Activated CD4-positive, alpha-beta memory T cell treated with anti-CD3 and anti-CD28 coated beads for 36 hours (primary cell): ENCODE measurements at regions not wholly inside any gene's neighbourhood (a gene's known extent, or its start where the extent isn't known, plus 50 kb on each side); places are given as distances from the start of the nearest gene placed in this dataset.

ENCODE experiments used
- CTCF ChIA-PET: fragments of 350-600 bp; sonication (Branson Sonifier 250); formaldehyde crosslinking; loops from one replicate; lab custom pipeline; 2021; ENCODE audit warnings: antibody characterized with exemption, inconsistent platforms; lab: Charles Lee
- POLR2A ChIA-PET: fragments of 350-600 bp; sonication (Branson Sonifier 250); formaldehyde crosslinking; loops from one replicate; lab custom pipeline; 2021; ENCODE audit warnings: antibody characterized with exemption; lab: Charles Lee
- DNase-seq: peaks from one replicate; pipeline ENCODE4 v3.0.0-alpha.2; 2020
- H3K27ac Mint-ChIP-seq: one replicate; pipeline ENCODE4 v1.8.0; 2021; ENCODE audit warnings: mixed read lengths
- H3K27me3 Mint-ChIP-seq: one replicate; pipeline ENCODE4 v1.8.0; 2021; ENCODE audit warnings: mixed read lengths
- H3K36me3 Mint-ChIP-seq: one replicate; pipeline ENCODE4 v1.8.0; 2021; ENCODE audit warnings: mixed read lengths
- H3K4me1 Mint-ChIP-seq: one replicate; pipeline ENCODE4 v1.8.0; 2021; ENCODE audit warnings: low read depth, mixed read lengths
- H3K4me3 Mint-ChIP-seq: one replicate; pipeline ENCODE4 v1.8.0; 2021; ENCODE audit warnings: mild to moderate bottlenecking, mixed read lengths
- H3K9me3 Mint-ChIP-seq: one replicate; pipeline ENCODE4 v1.8.0; 2021; ENCODE audit warnings: mixed read lengths
- intact Hi-C: fragments of 100-400 bp; cut with micrococcal nuclease; formaldehyde crosslinking; loops from one replicate; pipeline ENCODE4 v1.15.1; 2023

DNA sequence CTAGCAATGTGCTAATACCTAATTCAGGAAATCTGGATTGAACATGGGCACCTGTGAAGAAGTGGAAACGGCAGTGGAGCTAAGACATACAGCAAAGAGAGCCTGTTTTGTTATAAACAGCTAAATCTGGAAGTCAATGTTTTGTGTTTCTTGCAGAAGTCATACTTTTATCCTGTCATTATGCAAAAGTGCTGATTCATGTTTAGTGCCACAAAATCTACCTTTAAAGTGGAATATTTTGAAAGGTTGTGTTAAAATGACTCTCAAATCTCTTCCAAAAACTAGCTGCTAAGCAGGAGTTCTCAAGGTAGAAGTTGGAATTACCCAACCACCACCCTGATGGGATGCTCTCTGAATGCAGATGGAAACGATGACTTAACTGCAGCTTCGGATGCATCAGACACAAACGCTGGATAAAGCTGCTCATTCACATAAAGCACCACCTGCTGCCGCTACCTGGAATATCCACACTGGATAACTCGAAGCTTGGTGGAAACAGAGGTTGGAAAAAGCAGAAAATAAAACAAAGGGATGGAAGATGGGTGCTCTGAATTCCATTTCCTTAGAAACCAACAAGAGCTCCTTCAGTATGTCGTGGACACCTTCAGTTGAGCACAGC lies 132.6 kb upstream of the ZNF236 start:
- no peak overlapping the region for H3K27ac Mint-ChIP-seq
- intact Hi-C loops, result no loop called here
- H3K9me3 Mint-ChIP-seq, result no peaks in the 10 kb centered on the region
- H3K27me3 Mint-ChIP-seq, result peaks cover 37% of the 10 kb centered on the region
- ChIA-PET CTCF (interaction anchor here (0.7 to 1.3 kb wide), 2 partner anchors 20 to 291 kb away, joined by 3 to 7 read pairs; no protein-coding TSS in a partner anchor), POLR2A (no interaction called here)
- no peak overlapping the region for H3K4me3 Mint-ChIP-seq
- DNase-seq, result no peak
- peaks cover 16% of the 10 kb centered on the region for H3K4me1 Mint-ChIP-seq
- no peaks in the 10 kb centered on the region for H3K36me3 Mint-ChIP-seq

GRCh38 chr18:76688724-76689472 lies 133.5 kb upstream of the ZNF236 start:
- Mint-ChIP-seq H3K4me1 (peaks cover 16% of the 10 kb centered on the region), H3K27ac (no peak overlapping the region), H3K27me3 (peaks cover 40% of the 10 kb centered on the region), H3K36me3 (no peaks in the 10 kb centered on the region), H3K4me3 (no peak overlapping the region), H3K9me3 (no peaks in the 10 kb centered on the region)
- CTCF ChIA-PET, result no interaction called here
- intact Hi-C loops, result no loop called here
- DNase-seq, result no peak
- POLR2A ChIA-PET, result no interaction called here

DNA sequence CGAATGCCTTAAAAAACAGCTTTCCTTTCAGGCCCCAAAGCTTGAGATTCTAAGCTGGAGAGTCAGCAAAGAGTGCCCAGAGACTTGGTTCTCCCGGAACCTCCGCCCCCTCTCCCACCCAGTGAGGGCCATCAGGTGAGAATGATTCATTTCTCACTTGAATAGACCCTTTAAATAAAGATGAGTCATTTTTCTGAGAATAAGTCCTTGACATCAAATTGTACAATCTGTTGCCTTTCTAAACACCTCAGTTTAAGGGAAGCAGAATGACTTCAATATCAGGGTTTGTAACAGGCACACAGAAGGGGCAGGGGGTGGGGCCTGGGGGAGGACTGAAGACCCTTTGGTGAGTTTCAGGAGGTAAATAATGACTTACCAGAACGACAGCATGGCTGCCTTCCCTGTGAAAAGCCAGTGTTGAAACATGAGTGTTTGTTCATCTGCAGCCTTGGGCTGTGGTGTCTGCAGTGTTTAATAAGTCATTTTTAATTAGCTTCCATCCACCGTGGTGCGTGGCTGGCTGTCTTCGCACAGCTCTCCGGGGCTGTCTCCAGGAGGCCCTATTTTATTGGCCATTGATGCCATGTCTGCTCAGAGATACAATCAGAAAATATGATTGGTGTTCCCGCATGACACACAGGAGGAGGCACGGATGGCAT lies 134.9 kb upstream of the ZNF236 start:
- Mint-ChIP-seq H3K27ac (no peak overlapping the region), H3K36me3 (no peaks in the 10 kb centered on the region), H3K9me3 (no peaks in the 10 kb centered on the region), H3K4me1 (peaks cover 16% of the 10 kb centered on the region), H3K4me3 (no peak overlapping the region), H3K27me3 (peaks cover 36% of the 10 kb centered on the region)
- peak; percentile 48 for DNase-seq
- ChIA-PET CTCF (interaction anchor here (0.6 to 0.9 kb wide), 4 partner anchors 23 to 289 kb away, joined by 3 to 7 read pairs (median 4); no protein-coding TSS in a partner anchor), POLR2A (interaction anchor here (0.6 kb wide), 1 partner anchor 44 kb away, joined by 4 read pairs; no protein-coding TSS in a partner anchor)
- intact Hi-C loops, result loop anchor here (2.0 kb wide), 3 partner anchors 21 to 195 kb away; no protein-coding TSS in a partner anchor

DNA sequence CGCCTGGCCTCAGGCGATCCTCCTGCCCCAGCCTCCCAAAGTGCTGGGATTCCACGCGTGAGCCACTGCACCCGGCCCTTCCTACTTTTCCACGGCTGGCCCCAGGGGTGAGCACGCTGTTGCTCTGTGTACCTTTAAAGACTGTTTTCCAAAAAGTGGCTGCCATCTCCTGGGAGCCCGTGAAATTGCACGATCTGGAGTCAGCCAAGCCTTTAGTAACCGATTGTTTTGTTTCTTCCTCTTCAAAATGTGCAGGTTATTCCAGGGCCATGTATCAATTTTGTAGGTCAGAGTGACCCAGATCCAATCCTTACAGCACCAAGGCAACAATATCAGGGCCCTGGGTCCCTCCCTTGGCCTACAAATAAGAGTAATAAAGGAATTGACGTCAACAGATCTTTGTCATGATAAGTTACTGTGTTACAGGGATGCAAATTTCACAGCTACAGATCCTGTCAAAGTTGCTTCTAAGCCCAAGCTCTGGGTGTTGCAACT lies 135.6 kb upstream of the ZNF236 start:
- H3K4me3 Mint-ChIP-seq, result no peak overlapping the region
- no peaks in the 10 kb centered on the region for H3K9me3 Mint-ChIP-seq
- intact Hi-C loops, result loop anchor here (1.0 to 2.0 kb wide), 4 partner anchors 22 to 287 kb away; no protein-coding TSS in a partner anchor
- POLR2A ChIA-PET, result interaction anchor here (0.6 kb wide), 1 partner anchor 43 kb away, joined by 4 read pairs; no protein-coding TSS in a partner anchor
- H3K27me3 Mint-ChIP-seq, result peaks cover 39% of the 10 kb centered on the region
- H3K36me3 Mint-ChIP-seq, result no peaks in the 10 kb centered on the region
- peak overlapping the region; percentile 10 for H3K27ac Mint-ChIP-seq
- DNase-seq, result peak; percentile 27
- peaks cover 16% of the 10 kb centered on the region for H3K4me1 Mint-ChIP-seq
- CTCF ChIA-PET, result interaction anchor here (0.6 to 0.9 kb wide), 4 partner anchors 24 to 288 kb away, joined by 3 to 7 read pairs (median 4); no protein-coding TSS in a partner anchor

GRCh38 chr18:76685860-76686259 lies 136.5 kb upstream of the ZNF236 start:
- DNase-seq, result no peak
- H3K9me3 Mint-ChIP-seq, result no peaks in the 10 kb centered on the region
- ChIA-PET CTCF (no interaction called here), POLR2A (no interaction called here)
- no peaks in the 10 kb centered on the region for H3K36me3 Mint-ChIP-seq
- peaks cover 35% of the 10 kb centered on the region for H3K27me3 Mint-ChIP-seq
- no peak overlapping the region for H3K27ac Mint-ChIP-seq
- H3K4me3 Mint-ChIP-seq, result no peak overlapping the region
- H3K4me1 Mint-ChIP-seq, result peaks cover 16% of the 10 kb centered on the region
- intact Hi-C loops, result loop anchor here (1.0 to 2.0 kb wide), 4 partner anchors 23 to 287 kb away; no protein-coding TSS in a partner anchor

DNA sequence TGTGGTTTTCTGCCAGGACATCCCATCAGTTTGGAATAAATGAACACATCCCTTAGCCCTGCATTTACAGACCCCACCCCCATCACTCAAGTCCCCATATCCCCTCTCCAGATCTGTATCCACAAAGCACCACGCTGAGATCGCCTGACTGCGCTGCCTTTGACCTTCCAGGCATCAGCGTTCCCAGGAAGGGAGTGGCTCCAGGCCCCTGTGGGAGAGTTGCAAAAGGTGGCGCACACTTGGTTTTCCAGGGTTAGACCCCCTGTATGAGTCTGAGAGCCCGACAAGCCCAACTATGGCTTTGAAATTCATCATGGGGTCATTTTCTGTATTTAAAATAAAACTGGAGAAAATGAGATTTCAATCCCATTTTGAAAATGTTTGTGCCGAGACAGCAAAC lies 137.0 kb upstream of the ZNF236 start:
- CTCF ChIA-PET, result no interaction called here
- Mint-ChIP-seq H3K36me3 (no peaks in the 10 kb centered on the region), H3K9me3 (no peaks in the 10 kb centered on the region), H3K4me3 (no peak overlapping the region), H3K27ac (no peak overlapping the region), H3K27me3 (peaks cover 32% of the 10 kb centered on the region), H3K4me1 (peaks cover 16% of the 10 kb centered on the region)
- POLR2A ChIA-PET, result no interaction called here
- intact Hi-C loops, result no loop called here
- no peak for DNase-seq

- DNase-seq, result no peak
- no peak overlapping the region for H3K27ac Mint-ChIP-seq
- ChIA-PET POLR2A (no interaction called here), CTCF (no interaction called here)
- H3K4me3 Mint-ChIP-seq, result no peak overlapping the region
- H3K36me3 Mint-ChIP-seq, result no peaks in the 10 kb centered on the region
- peaks cover 26% of the 10 kb centered on the region for H3K27me3 Mint-ChIP-seq
- intact Hi-C loops, result no loop called here
- peaks cover 14% of the 10 kb centered on the region for H3K4me1 Mint-ChIP-seq
- no peaks in the 10 kb centered on the region for H3K9me3 Mint-ChIP-seq
These were observed 138.1 kb upstream of the ZNF236 start for GRCh38 chr18:76684265-76684664.

DNA sequence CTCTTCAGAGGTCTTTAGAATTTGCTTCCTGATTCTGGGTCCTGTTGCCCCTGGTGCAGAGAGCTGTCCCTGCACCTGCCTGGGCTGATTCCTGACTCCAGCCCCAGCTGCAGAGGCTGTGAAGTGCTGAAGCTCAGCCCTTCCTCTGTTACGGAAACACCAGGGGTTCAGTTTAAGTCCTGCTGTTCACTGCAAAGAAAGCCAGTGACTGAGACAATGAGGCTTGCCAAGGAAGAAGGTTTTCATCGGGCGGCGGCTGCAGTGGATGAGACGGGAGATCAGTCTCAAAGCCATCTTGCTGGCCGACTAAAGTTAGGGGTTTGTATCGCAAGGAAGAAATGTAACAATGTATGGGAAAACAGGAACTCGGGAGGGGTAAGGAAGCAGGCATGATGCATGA lies 142.4 kb upstream of the ZNF236 start:
- H3K27ac Mint-ChIP-seq, result no peak overlapping the region
- H3K9me3 Mint-ChIP-seq, result no peaks in the 10 kb centered on the region
- intact Hi-C loops, result no loop called here
- no peaks in the 10 kb centered on the region for H3K36me3 Mint-ChIP-seq
- no peak for DNase-seq
- no peak overlapping the region for H3K4me3 Mint-ChIP-seq
- ChIA-PET CTCF (no interaction called here), POLR2A (no interaction called here)
- peaks cover 13% of the 10 kb centered on the region for H3K27me3 Mint-ChIP-seq
- no peaks in the 10 kb centered on the region for H3K4me1 Mint-ChIP-seq

DNA sequence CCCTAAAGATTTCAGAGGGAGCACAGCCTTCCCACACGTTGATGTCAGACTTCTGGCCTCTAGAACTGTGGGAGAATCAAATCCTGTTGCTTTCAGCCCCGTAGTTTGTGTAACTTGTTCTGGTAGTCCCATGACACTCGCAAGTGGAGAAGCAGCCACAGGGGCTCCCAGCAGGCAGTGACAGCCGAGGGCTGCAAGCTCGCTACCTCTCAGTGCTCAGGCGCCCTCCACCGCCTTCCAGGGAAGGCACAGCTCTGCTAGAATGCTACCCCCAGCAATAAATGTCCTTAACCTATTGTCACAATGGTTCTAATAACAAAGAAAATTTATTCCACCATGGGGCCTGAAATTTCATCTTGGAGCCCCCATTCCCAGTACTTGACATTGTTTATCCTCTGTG lies 143.1 kb upstream of the ZNF236 start:
- Mint-ChIP-seq H3K4me1 (no peaks in the 10 kb centered on the region), H3K9me3 (no peaks in the 10 kb centered on the region), H3K27ac (no peak overlapping the region), H3K4me3 (no peak overlapping the region), H3K27me3 (peaks cover 8% of the 10 kb centered on the region), H3K36me3 (no peaks in the 10 kb centered on the region)
- ChIA-PET CTCF (no interaction called here), POLR2A (no interaction called here)
- DNase-seq, result no peak
- intact Hi-C loops, result no loop called here

- H3K4me3 Mint-ChIP-seq, result no peak overlapping the region
- CTCF ChIA-PET, result no interaction called here
- no peaks in the 10 kb centered on the region for H3K36me3 Mint-ChIP-seq
- no peak for DNase-seq
- intact Hi-C loops, result no loop called here
- no peaks in the 10 kb centered on the region for H3K9me3 Mint-ChIP-seq
- POLR2A ChIA-PET, result no interaction called here
- no peak overlapping the region for H3K27ac Mint-ChIP-seq
- H3K27me3 Mint-ChIP-seq, result peaks cover 8% of the 10 kb centered on the region
- H3K4me1 Mint-ChIP-seq, result no peaks in the 10 kb centered on the region
These were observed 144.1 kb upstream of the ZNF236 start for GRCh38 chr18:76678248-76678647.

- intact Hi-C loops, result no loop called here
- H3K36me3 Mint-ChIP-seq, result no peaks in the 10 kb centered on the region
- no peaks in the 10 kb centered on the region for H3K4me1 Mint-ChIP-seq
- peaks cover 5% of the 10 kb centered on the region for H3K27me3 Mint-ChIP-seq
- no peak for DNase-seq
- POLR2A ChIA-PET, result no interaction called here
- no peak overlapping the region for H3K4me3 Mint-ChIP-seq
- no peak overlapping the region for H3K27ac Mint-ChIP-seq
- no peaks in the 10 kb centered on the region for H3K9me3 Mint-ChIP-seq
- CTCF ChIA-PET, result no interaction called here
These were observed 147.8 kb upstream of the ZNF236 start for GRCh38 chr18:76674596-76674995.
